IMR-90 (cell line): ENCODE measurements at regions not wholly inside any gene's neighbourhood (a gene's known extent, or its start where the extent isn't known, plus 50 kb on each side); places are given as distances from the start of the nearest gene placed in this dataset.

ENCODE experiments used
- ATAC-seq: fragments of 200-7000 bp; cut with Tn5 transposase; 2 replicates; pipeline ENCODE4 v1.9.1; 2020; ENCODE audit warnings: low read depth, mild to moderate bottlenecking, moderate library complexity
- BruUV-seq: library from RNA; stranded (reverse); fragments of 400-500 nt; replicated peaks from 2 replicates; lab custom pipeline; 2021; lab: Mats Ljungman, UMichigan
- CTCF ChIA-PET: fragments of 300-600 bp; formaldehyde crosslinking; extraction: SDS; loops from one replicate; lab custom pipeline; 2021; ENCODE audit warnings: antibody characterized with exemption; lab: Yijun Ruan, JAX
- POLR2A ChIA-PET: fragments of 300-600 bp; sonication (Branson Sonifier 250); formaldehyde crosslinking; loops from one replicate; lab custom pipeline; 2022; ENCODE audit warnings: antibody characterized with exemption; ENCODE audit not compliant: unreplicated experiment; lab: Charles Lee
- DNase-seq: peaks from one replicate; pipeline ENCODE4 v3.0.0; 2013
- H2AFZ ChIP-seq: replicated peaks from 2 replicates; pipeline ENCODE3; 2013; ENCODE audit warnings: low read length, mild to moderate bottlenecking; ENCODE audit not compliant: poor library complexity
- H2AK5ac ChIP-seq: 2 replicates; pipeline ENCODE4 v1.6.1; 2013; ENCODE audit warnings: low read depth, low read length, inconsistent platforms
- H2AK9ac ChIP-seq: replicated peaks from 2 replicates; pipeline ENCODE3; 2013; ENCODE audit warnings: mild to moderate bottlenecking, low read depth, low read length, moderate library complexity; ENCODE audit not compliant: poor library complexity
- H2BK120ac ChIP-seq: 2 replicates; pipeline ENCODE4 v1.6.1; 2013; ENCODE audit warnings: low read depth, low read length, inconsistent platforms
- H2BK15ac ChIP-seq: 3 replicates; pipeline ENCODE4 v1.6.1; 2013; ENCODE audit warnings: low read depth, low read length, inconsistent platforms
- H2BK20ac ChIP-seq: 2 replicates; pipeline ENCODE4 v1.6.1; 2013; ENCODE audit warnings: low read depth, mild to moderate bottlenecking, inconsistent platforms, low read length, moderate library complexity
- H2BK5ac ChIP-seq: 2 replicates; pipeline ENCODE4 v1.6.1; 2013; ENCODE audit warnings: mild to moderate bottlenecking, low read depth, low read length, inconsistent platforms; ENCODE audit not compliant: poor library complexity, severe bottlenecking
- H3K14ac ChIP-seq: replicated peaks from 2 replicates; pipeline ENCODE4 v1.6.1; 2013; ENCODE audit warnings: low read depth, low read length, inconsistent platforms
- H3K18ac ChIP-seq: 2 replicates; pipeline ENCODE4 v1.6.1; 2013; ENCODE audit warnings: low read depth, low read length, control low read depth
- H3K23ac ChIP-seq: 2 replicates; pipeline ENCODE4 v1.6.1; 2013; ENCODE audit warnings: low read depth, low read length, inconsistent platforms
- H3K27ac ChIP-seq: 2 replicates; pipeline ENCODE4 v1.5.1; 2013; ENCODE audit warnings: mild to moderate bottlenecking, control low read depth, low read length; ENCODE audit not compliant: insufficient read depth
- H3K27me3 ChIP-seq: 2 replicates; pipeline ENCODE4 v1.6.1; 2013; ENCODE audit warnings: low read length; ENCODE audit not compliant: control insufficient read depth, insufficient read depth
- H3K36me3 ChIP-seq: 2 replicates; pipeline ENCODE4 v1.6.1; 2013; ENCODE audit warnings: low read length, mixed read lengths; ENCODE audit not compliant: control insufficient read depth, insufficient read depth
- H3K4ac ChIP-seq: 2 replicates; pipeline ENCODE4 v1.6.1; 2013; ENCODE audit warnings: low read depth, low read length, inconsistent platforms
- H3K4me1 ChIP-seq: 2 replicates; pipeline ENCODE4 v1.6.1; 2013; ENCODE audit warnings: low read length, mixed read lengths; ENCODE audit not compliant: control insufficient read depth, insufficient read depth
- H3K4me2 ChIP-seq: 2 replicates; pipeline ENCODE4 v1.6.1; 2013; ENCODE audit warnings: low read depth, mild to moderate bottlenecking, control low read depth, low read length, moderate library complexity
- H3K4me3 ChIP-seq: 2 replicates; pipeline ENCODE4 v1.5.1; 2013; ENCODE audit warnings: low read depth, mild to moderate bottlenecking, control low read depth, low read length, moderate library complexity; ENCODE audit not compliant: insufficient read depth
- H3K56ac ChIP-seq: 2 replicates; pipeline ENCODE4 v1.6.1; 2013; ENCODE audit warnings: low read length, inconsistent platforms; ENCODE audit not compliant: insufficient read depth; ENCODE audit errors: extremely low read depth
- H3K79me1 ChIP-seq, 2 experiments: 2 replicates each; pipeline ENCODE4 v1.6.1; 2013; ENCODE audit warnings: low read length in 2 of 2, inconsistent platforms in 1 of 2, low read depth in 1 of 2
- H3K9ac ChIP-seq: 2 replicates; pipeline ENCODE4 v1.6.1; 2013; ENCODE audit warnings: low read depth, low read length, control low read depth
- H3K9me1 ChIP-seq: 2 replicates; pipeline ENCODE4 v1.6.1; 2013; ENCODE audit warnings: low read length, inconsistent platforms; ENCODE audit not compliant: insufficient read depth
- H3K9me3 ChIP-seq: 2 replicates; pipeline ENCODE4 v1.6.1; 2013; ENCODE audit warnings: low read length; ENCODE audit not compliant: control insufficient read depth, insufficient read depth
- H4K20me1 ChIP-seq: 2 replicates; pipeline ENCODE4 v1.6.1; 2013; ENCODE audit warnings: low read length, inconsistent platforms; ENCODE audit not compliant: insufficient read depth
- H4K5ac ChIP-seq: 2 replicates; pipeline ENCODE4 v1.6.1; 2013; ENCODE audit warnings: mild to moderate bottlenecking, low read depth, low read length, control low read depth
- H4K8ac ChIP-seq, 2 experiments: 2 replicates each; pipeline ENCODE4 v1.6.1; 2013; ENCODE audit warnings: low read depth in 2 of 2, low read length in 2 of 2, control low read depth in 1 of 2, inconsistent platforms in 1 of 2
- H4K91ac ChIP-seq: 2 replicates; pipeline ENCODE4 v1.6.1; 2013; ENCODE audit warnings: low read depth, low read length, inconsistent platforms; ENCODE audit not compliant: insufficient read depth
- BHLHE40 ChIP-seq: fragments of 150-350 bp; IDR thresholded peaks from 2 replicates; pipeline ENCODE4 v1.6.1; 2016; ENCODE audit warnings: mild to moderate bottlenecking, low read depth, low read length
- CEBPB ChIP-seq: IDR thresholded peaks from 2 replicates; pipeline ENCODE4 v1.6.1; 2012; ENCODE audit warnings: low read depth, low read length, improper control_type of control experiment
- CHD1 ChIP-seq: IDR thresholded peaks from 2 replicates; pipeline ENCODE4 v1.6.1; 2012; ENCODE audit warnings: low read depth, low read length, improper control_type of control experiment
- CTCF ChIP-seq: conservative IDR thresholded peaks from 2 replicates; pipeline ENCODE4 v1.5.1; 2012; ENCODE audit warnings: mild to moderate bottlenecking, low read depth, low read length, improper control_type of control experiment
- ELK1 ChIP-seq: fragments of 150-350 bp; IDR thresholded peaks from 2 replicates; pipeline ENCODE4 v1.6.1; 2016; ENCODE audit warnings: low read depth, mild to moderate bottlenecking, low read length, moderate library complexity, borderline replicate concordance
- FOS ChIP-seq: fragments of 150-350 bp; IDR thresholded peaks from 2 replicates; pipeline ENCODE4 v1.6.1; 2016; ENCODE audit warnings: low read depth, low read length
- MAFK ChIP-seq: IDR thresholded peaks from 2 replicates; pipeline ENCODE4 v1.6.1; 2012; ENCODE audit warnings: low read depth, low read length, improper control_type of control experiment
- MAZ ChIP-seq: IDR thresholded peaks from 2 replicates; pipeline ENCODE4 v1.6.1; 2012; ENCODE audit warnings: low read depth, mild to moderate bottlenecking, low read length, improper control_type of control experiment, moderate library complexity, borderline replicate concordance
- MXI1 ChIP-seq: IDR thresholded peaks from 2 replicates; pipeline ENCODE4 v1.6.1; 2012; ENCODE audit warnings: low read depth, mild to moderate bottlenecking, low read length, moderate library complexity, borderline replicate concordance
- NFE2L2 ChIP-seq: fragments of 150-350 bp; IDR thresholded peaks from 2 replicates; pipeline ENCODE4 v1.6.1; 2016; ENCODE audit warnings: low read depth, mild to moderate bottlenecking, low read length
- POLR2A ChIP-seq: IDR thresholded peaks from 2 replicates; pipeline ENCODE4 v1.6.1; 2012; ENCODE audit warnings: mild to moderate bottlenecking, low read depth, low read length
- RAD21 ChIP-seq: IDR thresholded peaks from 2 replicates; pipeline ENCODE4 v1.6.1; 2012; ENCODE audit warnings: low read length, improper control_type of control experiment
- RCOR1 ChIP-seq: IDR thresholded peaks from 2 replicates; pipeline ENCODE4 v1.6.1; 2012; ENCODE audit warnings: mild to moderate bottlenecking, low read length, improper control_type of control experiment; ENCODE audit not compliant: insufficient replicate concordance
- RFX5 ChIP-seq: IDR thresholded peaks from 2 replicates; pipeline ENCODE4 v1.8.0; 2012; ENCODE audit warnings: low read depth, mild to moderate bottlenecking, low read length, moderate library complexity
- SMC3 ChIP-seq: fragments of 150-350 bp; IDR thresholded peaks from 2 replicates; pipeline ENCODE4 v1.6.1; 2016; ENCODE audit warnings: low read depth, mild to moderate bottlenecking, antibody characterized with exemption, low read length, moderate library complexity
- USF2 ChIP-seq: fragments of 150-350 bp; IDR thresholded peaks from 2 replicates; pipeline ENCODE4 v1.6.1; 2017; ENCODE audit warnings: mild to moderate bottlenecking, antibody characterized with exemption, low read length, low read depth
- WGBS, 2 experiments: methylation state at CpG; one replicate each; pipeline versions ENCODE4 v1.1.5 to v1.1.7; 2013; ENCODE audit warnings: missing lambda C conversion rate in 2 of 2; ENCODE audit not compliant: insufficient read length in 1 of 2; ENCODE audit errors: extremely low coverage in 2 of 2; 5-methylcytosine and 5-hydroxymethylcytosine counted together
- dilution Hi-C: fragments of 300-500 bp; cut with HindIII; formaldehyde crosslinking; loops from one replicate; pipeline ENCODE4 v1.14.3; 2018; ENCODE audit warnings: low sequenced_read_pairs; ENCODE audit not compliant: unreplicated experiment
- in situ Hi-C: fragments of 300-500 bp; cut with MboI; formaldehyde crosslinking; loops from 3 replicates; pipeline ENCODE4 v1.14.3; 2019; ENCODE audit warnings: low sequenced_read_pairs, inconsistent platforms, mixed read lengths
- intact Hi-C: fragments of 100-400 bp; cut with micrococcal nuclease; formaldehyde crosslinking; loops from 2 replicates; pipeline ENCODE4 v1.10.0; 2022

DNA sequence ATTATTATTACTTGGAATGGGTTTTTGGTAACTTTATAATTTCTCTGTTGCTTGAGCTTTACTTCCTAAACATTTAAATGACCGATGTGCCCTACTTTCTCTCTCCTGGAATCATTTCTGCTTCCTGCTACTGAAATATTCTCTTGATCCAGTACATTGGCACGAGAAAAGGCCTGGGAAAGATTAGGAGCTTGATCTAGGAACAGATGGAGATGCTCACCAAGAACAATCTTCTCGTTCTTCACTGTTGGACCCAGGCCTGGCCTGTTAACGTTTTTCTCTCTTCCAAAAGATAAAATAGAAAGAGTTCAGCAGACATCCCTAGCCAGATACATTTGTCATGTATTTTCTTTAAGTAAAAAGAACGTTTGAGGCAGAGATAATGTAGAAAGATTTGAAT is 1356.8 kb upstream of the CRIM1 start:
- no peak overlapping the region for H4K91ac ChIP-seq
- DNase-seq (no peak), ATAC-seq (no peak)
- H3K9ac ChIP-seq: no peak overlapping the region
- no peaks in the 10 kb centered on the region for H3K9me1 ChIP-seq
- H2BK5ac ChIP-seq: no peak overlapping the region
- in situ Hi-C loops: no loop called here
- no peak overlapping the region for H4K8ac ChIP-seq
- no peak overlapping the region for H2BK120ac ChIP-seq
- no peak overlapping the region for H3K18ac ChIP-seq
- H4K5ac ChIP-seq: no peak overlapping the region
- H3K56ac ChIP-seq: no peak overlapping the region
- no peak overlapping the region for H2AK9ac ChIP-seq
- H3K9me3 ChIP-seq: peaks cover 5% of the 10 kb centered on the region; the same call in 1 of the 2 replicates
- H3K14ac ChIP-seq: no peak overlapping the region
- no peaks in the 10 kb centered on the region for H3K27me3 ChIP-seq
- H2BK15ac ChIP-seq: no peak overlapping the region
- ChIA-PET POLR2A (no interaction called here), CTCF (no interaction called here)
- H3K4me3 ChIP-seq: no peak overlapping the region
- dilution Hi-C loops: no loop called here
- BruUV-seq: no TSS peak
- no peak overlapping the region for H3K4ac ChIP-seq
- H3K4me1 ChIP-seq: no peaks in the 10 kb centered on the region
- no peak overlapping the region for H2BK20ac ChIP-seq
- intact Hi-C loops: no loop called here
- no peaks in the 10 kb centered on the region for H3K36me3 ChIP-seq
- H4K20me1 ChIP-seq: no peaks in the 10 kb centered on the region
- H3K4me2 ChIP-seq: no peak overlapping the region
- no CpG with 5 or more reads among the region's 5 CpGs for WGBS, 2 experiments
- no peak overlapping the region for H2AFZ ChIP-seq
- no peaks in the 10 kb centered on the region for H3K79me1 ChIP-seq
- H3K27ac ChIP-seq: no peak overlapping the region
- no peak overlapping the region for H3K23ac ChIP-seq
- no peak overlapping the region for H2AK5ac ChIP-seq
- TF ChIP-seq CHD1 (no peak), CTCF (no peak), CEBPB (no peak), USF2 (no peak), FOS (no peak), RAD21 (no peak), BHLHE40 (no peak), RCOR1 (no peak), NFE2L2 (no peak), MXI1 (no peak), RFX5 (no peak), SMC3 (no peak), POLR2A (no peak), MAZ (no peak), ELK1 (no peak), MAFK (no peak)
